ENCODE measurements at regions not wholly inside any gene's neighbourhood (a gene's known extent, or its start where the extent isn't known, plus 50 kb on each side); places are given as distances from the start of the nearest gene placed in this dataset.

DNA sequence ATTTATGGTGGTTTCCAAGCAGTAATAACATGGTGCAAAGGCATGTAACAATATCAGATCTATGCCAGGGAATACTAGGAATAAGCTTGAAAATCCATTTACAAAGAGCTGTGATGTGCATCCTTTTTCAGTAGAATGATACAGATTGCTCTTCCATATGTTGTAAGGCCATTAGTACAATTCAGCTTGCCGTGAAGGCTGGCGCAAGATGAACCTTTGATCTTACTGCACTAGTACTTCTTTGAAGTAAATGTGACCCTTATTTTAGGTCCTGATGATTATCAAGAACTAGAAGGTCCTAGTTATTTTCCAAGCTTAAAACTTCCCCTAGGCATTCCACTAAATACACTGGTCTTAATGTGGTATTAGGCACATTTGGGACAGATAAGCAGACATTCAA, 210.1 kb upstream of the CD96 start:
- H3K4me1 ChIP-seq (ENCODE audit: insufficient read depth, low read length, poor library complexity, severe bottlenecking) = peaks cover 16% of the 10 kb centered on the region
- no peaks in the 10 kb centered on the region for H3K9me2 ChIP-seq (replicated peaks; ENCODE audit: low read depth, low read length)
- H3K4me2 ChIP-seq (ENCODE audit: low read depth, low read length, poor library complexity, severe bottlenecking) = no peak overlapping the region
- H3F3A ChIP-seq (ENCODE audit: low read depth) = 0 out of 2 replicates have a peak, but pooled peaks cover 4% of the 10 kb centered on the region
- H3K9ac ChIP-seq (ENCODE audit: low read depth, low read length, poor library complexity, severe bottlenecking) = no peak overlapping the region
- H4K20me1 ChIP-seq (ENCODE audit: insufficient read depth, low read length, poor library complexity, severe bottlenecking) = no peaks in the 10 kb centered on the region
- no peak overlapping the region for H3K4me3 ChIP-seq (ENCODE audit: low read length, poor library complexity, severe bottlenecking)
- H3K36me3 ChIP-seq (ENCODE audit: insufficient read depth, low read length) = no peaks in the 10 kb centered on the region
- no peak for TF ChIP-seq EZH2phosphoT487 (IDR thresholded peaks at IDR 0.05; ENCODE audit: borderline replicate concordance)
- TF ChIP-seq, protein P1, sequence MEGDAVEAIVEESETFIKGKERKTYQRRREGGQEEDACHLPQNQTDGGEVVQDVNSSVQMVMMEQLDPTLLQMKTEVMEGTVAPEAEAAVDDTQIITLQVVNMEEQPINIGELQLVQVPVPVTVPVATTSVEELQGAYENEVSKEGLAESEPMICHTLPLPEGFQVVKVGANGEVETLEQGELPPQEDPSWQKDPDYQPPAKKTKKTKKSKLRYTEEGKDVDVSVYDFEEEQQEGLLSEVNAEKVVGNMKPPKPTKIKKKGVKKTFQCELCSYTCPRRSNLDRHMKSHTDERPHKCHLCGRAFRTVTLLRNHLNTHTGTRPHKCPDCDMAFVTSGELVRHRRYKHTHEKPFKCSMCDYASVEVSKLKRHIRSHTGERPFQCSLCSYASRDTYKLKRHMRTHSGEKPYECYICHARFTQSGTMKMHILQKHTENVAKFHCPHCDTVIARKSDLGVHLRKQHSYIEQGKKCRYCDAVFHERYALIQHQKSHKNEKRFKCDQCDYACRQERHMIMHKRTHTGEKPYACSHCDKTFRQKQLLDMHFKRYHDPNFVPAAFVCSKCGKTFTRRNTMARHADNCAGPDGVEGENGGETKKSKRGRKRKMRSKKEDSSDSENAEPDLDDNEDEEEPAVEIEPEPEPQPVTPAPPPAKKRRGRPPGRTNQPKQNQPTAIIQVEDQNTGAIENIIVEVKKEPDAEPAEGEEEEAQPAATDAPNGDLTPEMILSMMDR (conservative IDR thresholded peaks at IDR 0.05; ENCODE audit: low read length) = no peak
- no peak overlapping the region for H2AFZ ChIP-seq (ENCODE audit: low read length)
- H3K9me3 ChIP-seq (ENCODE audit: insufficient read depth, low read depth, low read length) = no peaks in the 10 kb centered on the region
- no peaks in the 10 kb centered on the region for H3K27me3 ChIP-seq (ENCODE audit: insufficient read depth, low read length, poor library complexity, severe bottlenecking)
- H3K79me2 ChIP-seq (ENCODE audit: insufficient read depth, low read length) = no peaks in the 10 kb centered on the region

DNA sequence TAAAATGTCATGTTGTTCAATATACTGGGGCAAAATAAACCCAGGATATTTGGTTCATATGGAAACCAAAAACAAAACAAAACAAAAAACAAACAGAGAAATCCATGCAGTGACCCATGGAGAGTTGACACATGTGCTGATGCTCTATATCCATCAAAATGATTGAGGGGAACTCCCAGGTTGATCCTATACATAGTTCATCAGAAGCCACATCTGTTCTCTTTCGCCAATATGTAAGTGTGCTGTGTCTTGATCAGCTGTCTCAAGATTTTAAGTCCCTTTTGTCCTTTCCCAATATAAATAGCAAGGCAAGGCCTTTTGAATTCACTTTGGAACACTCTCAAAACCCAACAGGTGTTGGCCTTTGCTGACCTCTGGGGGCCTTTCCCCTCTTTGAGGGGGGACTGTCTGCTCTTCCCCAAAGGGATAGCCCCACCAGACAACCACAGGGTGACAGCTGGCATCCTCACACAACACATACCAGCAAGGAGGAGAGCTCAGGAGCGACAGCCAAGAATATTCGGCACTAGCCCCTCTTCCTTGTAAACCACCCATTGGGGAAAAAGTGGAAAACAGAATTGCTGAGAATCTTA, 209.4 kb upstream of the CD96 start:
- Histone ChIP-seq H2AFZ (ENCODE audit: low read length) (no peak overlapping the region), H3K4me2 (ENCODE audit: low read depth, low read length, poor library complexity, severe bottlenecking) (no peak overlapping the region), H3K36me3 (ENCODE audit: insufficient read depth, low read length) (no peaks in the 10 kb centered on the region), H3K4me1 (ENCODE audit: insufficient read depth, low read length, poor library complexity, severe bottlenecking) (peaks cover 19% of the 10 kb centered on the region), H3F3A (ENCODE audit: low read depth) (0 out of 2 replicates have a peak, but pooled peaks cover 4% of the 10 kb centered on the region), H4K20me1 (ENCODE audit: insufficient read depth, low read length, poor library complexity, severe bottlenecking) (no peaks in the 10 kb centered on the region), H3K4me3 (ENCODE audit: low read length, poor library complexity, severe bottlenecking) (no peak overlapping the region), H3K79me2 (ENCODE audit: insufficient read depth, low read length) (no peaks in the 10 kb centered on the region), H3K9me2 (replicated peaks; ENCODE audit: low read depth, low read length) (no peaks in the 10 kb centered on the region), H3K9me3 (ENCODE audit: insufficient read depth, low read depth, low read length) (no peaks in the 10 kb centered on the region), H3K27me3 (ENCODE audit: insufficient read depth, low read length, poor library complexity, severe bottlenecking) (no peaks in the 10 kb centered on the region), H3K9ac (ENCODE audit: low read depth, low read length, poor library complexity, severe bottlenecking) (no peak overlapping the region)
- TF ChIP-seq EZH2phosphoT487 (IDR thresholded peaks at IDR 0.05; ENCODE audit: borderline replicate concordance) = no peak
- TF ChIP-seq, protein P1 (conservative IDR thresholded peaks at IDR 0.05; ENCODE audit: low read length) = no peak

DNA sequence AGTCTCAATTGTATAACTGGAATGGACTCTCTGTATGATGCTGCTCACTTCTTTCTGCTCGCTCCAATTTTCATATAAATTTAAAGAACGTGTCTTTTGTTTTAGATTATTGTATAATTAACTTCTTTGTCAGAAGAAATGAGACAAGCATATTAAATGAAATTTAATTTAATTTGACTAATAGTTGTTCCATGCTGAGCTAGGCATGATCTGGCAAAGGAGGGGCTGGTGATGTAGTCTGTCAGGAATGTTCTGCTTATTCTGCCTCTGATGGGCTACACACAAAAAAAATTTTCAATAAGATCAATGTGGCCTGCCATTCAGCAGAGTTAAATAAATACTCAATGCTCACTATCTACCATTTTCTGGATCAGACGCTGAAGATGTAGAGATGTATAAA, 208.4 kb upstream of the CD96 start:
- Histone ChIP-seq H3K4me2 (ENCODE audit: low read depth, low read length, poor library complexity, severe bottlenecking) (no peak overlapping the region), H3K36me3 (ENCODE audit: insufficient read depth, low read length) (no peaks in the 10 kb centered on the region)

More for the DNA sequence above, 208.4 kb upstream of the CD96 start:
- Histone ChIP-seq H3K4me1 (ENCODE audit: insufficient read depth, low read length, poor library complexity, severe bottlenecking) (peaks cover 23% of the 10 kb centered on the region), H3K4me3 (ENCODE audit: low read length, poor library complexity, severe bottlenecking) (no peak overlapping the region), H3K9ac (ENCODE audit: low read depth, low read length, poor library complexity, severe bottlenecking) (no peak overlapping the region), H3K9me3 (ENCODE audit: insufficient read depth, low read depth, low read length) (no peaks in the 10 kb centered on the region), H3K79me2 (ENCODE audit: insufficient read depth, low read length) (no peaks in the 10 kb centered on the region), H3F3A (ENCODE audit: low read depth) (0 out of 2 replicates have a peak, but pooled peaks cover 4% of the 10 kb centered on the region), H3K9me2 (replicated peaks; ENCODE audit: low read depth, low read length) (no peaks in the 10 kb centered on the region), H2AFZ (ENCODE audit: low read length) (no peak overlapping the region), H3K27me3 (ENCODE audit: insufficient read depth, low read length, poor library complexity, severe bottlenecking) (no peaks in the 10 kb centered on the region), H4K20me1 (ENCODE audit: insufficient read depth, low read length, poor library complexity, severe bottlenecking) (no peaks in the 10 kb centered on the region)
- TF ChIP-seq, protein P1 (conservative IDR thresholded peaks at IDR 0.05; ENCODE audit: low read length) = no peak
- TF ChIP-seq EZH2phosphoT487 (IDR thresholded peaks at IDR 0.05; ENCODE audit: borderline replicate concordance) = no peak

Measured in Loucy (cell line).